Astrocyte (in vitro differentiated cells and primary cell): ENCODE measurements at regions not wholly inside any gene's neighbourhood (a gene's known extent, or its start where the extent isn't known, plus 50 kb on each side); places are given as distances from the start of the nearest gene placed in this dataset.

Experiments used
- DNase-seq: peaks from one replicate; pipeline ENCODE4 v3.0.0-alpha.2; 2010; ENCODE audit warnings: low read depth
- FAIRE-seq: peaks from 2 replicates; lab custom pipeline; 2011; peaks lifted over from hg19 to GRCh38; lab: Jason Lieb, UNC
- H2AFZ ChIP-seq: 2 replicates; pipeline ENCODE4 v1.6.0; 2012; ENCODE audit warnings: low read depth, low read length, inconsistent platforms
- H3K27ac ChIP-seq: 2 replicates; pipeline ENCODE4 v1.5.1; 2011; ENCODE audit warnings: low read depth, low read length, inconsistent platforms
- H3K27me3 ChIP-seq: 2 replicates; pipeline ENCODE4 v1.6.0; 2011; ENCODE audit warnings: low read length, inconsistent platforms; ENCODE audit not compliant: insufficient read depth
- H3K36me3 ChIP-seq: 2 replicates; pipeline ENCODE4 v1.5.1; 2011; ENCODE audit warnings: low read length, inconsistent platforms; ENCODE audit not compliant: insufficient read depth
- H3K4me1 ChIP-seq: 2 replicates; pipeline ENCODE4 v1.5.1; 2011; ENCODE audit warnings: low read length, inconsistent platforms; ENCODE audit not compliant: insufficient read depth
- H3K4me2 ChIP-seq: 2 replicates; pipeline ENCODE4 v1.6.0; 2012; ENCODE audit warnings: low read length, inconsistent platforms
- H3K4me3 ChIP-seq: 2 replicates; pipeline ENCODE4 v1.5.1; 2011; ENCODE audit warnings: low read depth, mild to moderate bottlenecking, low read length, inconsistent platforms; ENCODE audit not compliant: insufficient read depth
- H3K79me2 ChIP-seq: 2 replicates; pipeline ENCODE4 v1.6.0; 2012; ENCODE audit warnings: mild to moderate bottlenecking, low read length, inconsistent platforms; ENCODE audit not compliant: insufficient read depth
- H3K9ac ChIP-seq: 2 replicates; pipeline ENCODE4 v1.6.0; 2012; ENCODE audit warnings: mild to moderate bottlenecking, low read length, inconsistent platforms
- H3K9me3 ChIP-seq: 2 replicates; pipeline ENCODE4 v1.5.1; 2012; ENCODE audit warnings: low read depth, mild to moderate bottlenecking, low read length, inconsistent platforms; ENCODE audit not compliant: insufficient read depth
- H4K20me1 ChIP-seq: 2 replicates; pipeline ENCODE4 v1.6.0; 2012; ENCODE audit warnings: low read length, inconsistent platforms; ENCODE audit not compliant: insufficient read depth
- H3K27ac Mint-ChIP-seq: one replicate; pipeline ENCODE4 v1.8.0; 2021; ENCODE audit warnings: mild to moderate bottlenecking, mixed read lengths; ENCODE audit not compliant: unreplicated experiment
- H3K27me3 Mint-ChIP-seq: one replicate; pipeline ENCODE4 v1.8.0; 2021; ENCODE audit warnings: low read depth, mixed read lengths; ENCODE audit not compliant: unreplicated experiment
- H3K36me3 Mint-ChIP-seq: one replicate; pipeline ENCODE4 v1.8.0; 2021; ENCODE audit warnings: low read depth, mixed read lengths; ENCODE audit not compliant: unreplicated experiment
- H3K4me1 Mint-ChIP-seq: one replicate; pipeline ENCODE4 v1.8.0; 2021; ENCODE audit warnings: low read depth, mixed read lengths; ENCODE audit not compliant: unreplicated experiment
- H3K4me3 Mint-ChIP-seq: one replicate; pipeline ENCODE4 v1.8.0; 2021; ENCODE audit warnings: mild to moderate bottlenecking, moderate library complexity, mixed read lengths; ENCODE audit not compliant: unreplicated experiment
- H3K9me3 Mint-ChIP-seq: one replicate; pipeline ENCODE4 v1.8.0; 2021; ENCODE audit warnings: mild to moderate bottlenecking, mixed read lengths; ENCODE audit not compliant: unreplicated experiment
- EZH2 ChIP-seq: IDR thresholded peaks from 2 replicates; pipeline ENCODE4 v1.6.1; 2012; ENCODE audit warnings: mild to moderate bottlenecking, low read length, inconsistent platforms; ENCODE audit not compliant: insufficient read depth
- TF ChIP-seq, protein P1 (sequence below): IDR thresholded peaks from 2 replicates; pipeline ENCODE4 v1.5.1; 2011; ENCODE audit warnings: low read depth, mild to moderate bottlenecking, inconsistent platforms, low read length, moderate library complexity; ENCODE audit not compliant: insufficient read depth

DNA sequence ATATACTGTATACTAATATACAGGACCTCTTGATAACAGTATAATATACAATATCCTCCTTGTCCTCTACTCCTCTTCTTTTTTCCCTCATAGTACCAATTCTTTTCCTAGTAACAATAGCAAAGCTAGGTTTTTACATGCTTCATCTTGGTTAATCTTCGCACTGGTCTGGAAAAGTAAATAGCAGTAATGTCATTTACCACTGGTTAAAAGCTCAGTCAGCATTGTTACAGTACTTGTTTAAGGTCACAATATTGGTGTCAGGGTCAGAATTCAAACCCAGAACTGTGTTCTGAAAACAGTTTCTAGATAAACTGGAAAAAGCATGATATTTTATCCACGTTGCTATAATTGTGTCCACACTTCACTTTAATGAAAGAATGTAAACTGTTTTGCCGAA, 692.4 kb upstream of the CDH6 start:
- DNase-seq (no peak), FAIRE-seq (no peak)
- Histone ChIP-seq H2AFZ (no peak overlapping the region), H3K9me3 (no peaks in the 10 kb centered on the region), H3K79me2 (no peaks in the 10 kb centered on the region), H3K9ac (no peak overlapping the region), H3K27me3 (no peaks in the 10 kb centered on the region), H3K4me2 (no peak overlapping the region), H3K36me3 (no peaks in the 10 kb centered on the region), H3K4me1 (peaks cover 6% of the 10 kb centered on the region), H3K27ac (no peak overlapping the region), H4K20me1 (no peaks in the 10 kb centered on the region), H3K4me3 (no peak overlapping the region)
- Mint-ChIP-seq H3K9me3 (peaks cover 10% of the 10 kb centered on the region), H3K36me3 (no peaks in the 10 kb centered on the region), H3K4me1 (peaks cover 33% of the 10 kb centered on the region), H3K27me3 (no peaks in the 10 kb centered on the region), H3K27ac (no peak overlapping the region), H3K4me3 (no peak overlapping the region)
- TF ChIP-seq EZH2: no peak
- TF ChIP-seq, protein P1, sequence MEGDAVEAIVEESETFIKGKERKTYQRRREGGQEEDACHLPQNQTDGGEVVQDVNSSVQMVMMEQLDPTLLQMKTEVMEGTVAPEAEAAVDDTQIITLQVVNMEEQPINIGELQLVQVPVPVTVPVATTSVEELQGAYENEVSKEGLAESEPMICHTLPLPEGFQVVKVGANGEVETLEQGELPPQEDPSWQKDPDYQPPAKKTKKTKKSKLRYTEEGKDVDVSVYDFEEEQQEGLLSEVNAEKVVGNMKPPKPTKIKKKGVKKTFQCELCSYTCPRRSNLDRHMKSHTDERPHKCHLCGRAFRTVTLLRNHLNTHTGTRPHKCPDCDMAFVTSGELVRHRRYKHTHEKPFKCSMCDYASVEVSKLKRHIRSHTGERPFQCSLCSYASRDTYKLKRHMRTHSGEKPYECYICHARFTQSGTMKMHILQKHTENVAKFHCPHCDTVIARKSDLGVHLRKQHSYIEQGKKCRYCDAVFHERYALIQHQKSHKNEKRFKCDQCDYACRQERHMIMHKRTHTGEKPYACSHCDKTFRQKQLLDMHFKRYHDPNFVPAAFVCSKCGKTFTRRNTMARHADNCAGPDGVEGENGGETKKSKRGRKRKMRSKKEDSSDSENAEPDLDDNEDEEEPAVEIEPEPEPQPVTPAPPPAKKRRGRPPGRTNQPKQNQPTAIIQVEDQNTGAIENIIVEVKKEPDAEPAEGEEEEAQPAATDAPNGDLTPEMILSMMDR: no peak

DNA sequence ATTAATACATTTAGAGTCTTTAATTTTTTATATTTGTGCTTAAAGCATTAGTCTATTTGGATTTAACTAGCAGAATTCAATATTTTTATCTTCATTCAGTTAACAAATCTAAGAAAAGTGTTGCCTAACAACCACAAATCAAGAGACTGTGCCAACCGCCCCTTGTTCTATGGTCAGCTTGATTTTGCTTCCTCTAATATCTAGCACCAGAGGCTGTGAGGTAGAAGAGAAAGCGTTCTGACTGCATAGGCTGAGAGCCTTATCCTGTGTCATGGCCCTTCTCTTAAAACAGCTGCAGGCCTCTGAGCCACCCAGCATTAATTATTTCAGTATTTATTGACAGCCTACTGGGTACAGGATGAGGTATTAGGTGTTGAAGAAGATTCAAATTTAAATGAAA, 693.0 kb upstream of the CDH6 start:
- H3K36me3 ChIP-seq: no peaks in the 10 kb centered on the region
- no peaks in the 10 kb centered on the region for H3K27me3 Mint-ChIP-seq
- no peak overlapping the region for H3K27ac Mint-ChIP-seq
- no peaks in the 10 kb centered on the region for H4K20me1 ChIP-seq
- H3K4me1 Mint-ChIP-seq: peaks cover 32% of the 10 kb centered on the region
- DNase-seq (no peak), FAIRE-seq (no peak)
- no peak overlapping the region for H3K4me3 ChIP-seq
- H3K36me3 Mint-ChIP-seq: no peaks in the 10 kb centered on the region
- no peak for TF ChIP-seq EZH2
- TF ChIP-seq, protein P1: no peak
- no peak overlapping the region for H2AFZ ChIP-seq
- H3K9me3 Mint-ChIP-seq: peaks cover 10% of the 10 kb centered on the region
- no peak overlapping the region for H3K4me2 ChIP-seq
- H3K9me3 ChIP-seq: no peaks in the 10 kb centered on the region
- H3K4me3 Mint-ChIP-seq: no peak overlapping the region
- no peaks in the 10 kb centered on the region for H3K79me2 ChIP-seq
- H3K4me1 ChIP-seq: peaks cover 6% of the 10 kb centered on the region
- H3K27me3 ChIP-seq: no peaks in the 10 kb centered on the region
- no peak overlapping the region for H3K9ac ChIP-seq
- H3K27ac ChIP-seq: no peak overlapping the region

DNA sequence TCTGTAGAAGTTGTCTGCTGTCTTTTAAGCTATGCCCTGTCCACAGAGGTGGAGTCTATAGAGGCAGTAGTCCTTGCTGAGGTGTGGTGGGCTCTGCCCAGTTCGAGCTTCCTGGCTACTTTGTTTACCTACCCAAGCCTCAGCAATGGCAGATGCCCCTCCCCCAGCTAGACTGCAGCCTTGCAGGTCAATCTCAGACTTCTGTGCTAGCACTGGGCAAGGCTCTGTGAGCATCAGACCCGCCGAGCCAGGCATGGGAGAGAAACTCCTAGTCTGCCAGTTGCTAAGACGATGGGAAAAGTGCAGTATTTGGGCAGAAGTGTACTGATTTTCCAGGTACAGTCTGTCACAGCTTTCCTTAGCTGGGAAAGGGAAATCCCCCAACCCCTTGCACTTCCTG, 694.1 kb upstream of the CDH6 start:
- Histone ChIP-seq H3K9me3 (no peaks in the 10 kb centered on the region), H3K27me3 (no peaks in the 10 kb centered on the region), H2AFZ (no peak overlapping the region), H3K4me2 (no peak overlapping the region), H3K27ac (no peak overlapping the region), H3K4me3 (no peak overlapping the region), H3K4me1 (no peaks in the 10 kb centered on the region), H3K79me2 (no peaks in the 10 kb centered on the region), H3K36me3 (no peaks in the 10 kb centered on the region), H4K20me1 (no peaks in the 10 kb centered on the region), H3K9ac (no peak overlapping the region)
- FAIRE-seq (no peak), DNase-seq (no peak)
- no peaks in the 10 kb centered on the region for H3K27me3 Mint-ChIP-seq
- TF ChIP-seq, protein P1: no peak
- no peak for TF ChIP-seq EZH2
- peaks cover 22% of the 10 kb centered on the region for H3K4me1 Mint-ChIP-seq
- peaks cover 11% of the 10 kb centered on the region for H3K9me3 Mint-ChIP-seq
- H3K4me3 Mint-ChIP-seq: no peak overlapping the region
- H3K27ac Mint-ChIP-seq: no peak overlapping the region
- H3K36me3 Mint-ChIP-seq: no peaks in the 10 kb centered on the region
